ENCODE measurements at regions not wholly inside any gene's neighbourhood (a gene's known extent, or its start where the extent isn't known, plus 50 kb on each side); places are given as distances from the start of the nearest gene placed in this dataset.

DNA sequence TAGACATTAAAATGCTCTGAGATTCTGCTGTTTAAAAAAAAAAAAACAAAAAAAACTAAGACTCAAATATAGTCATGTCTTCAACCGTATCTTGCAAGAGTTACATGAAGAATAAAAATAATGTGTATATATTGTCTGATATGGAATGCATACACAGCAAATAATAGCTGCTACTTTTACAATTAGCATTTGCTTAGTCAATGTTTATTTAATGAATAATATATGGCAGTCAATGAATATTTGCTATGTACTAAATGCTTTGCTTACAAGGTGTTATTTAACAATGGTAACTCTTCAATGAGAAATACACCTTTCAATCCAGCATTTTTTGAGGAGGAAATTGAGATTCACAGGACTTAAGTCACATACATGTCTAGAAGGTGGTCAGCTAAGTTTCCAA, 718.8 kb upstream of the SOX9 start:
- Histone ChIP-seq H3K4me2 (no peak overlapping the region), H3K9me3 (ENCODE audit: low read depth) (no peaks in the 10 kb centered on the region), H3K79me2 (no peaks in the 10 kb centered on the region), H3K9me2 (replicated peaks; ENCODE audit: insufficient read depth) (no peaks in the 10 kb centered on the region), H4K20me1 (ENCODE audit: insufficient read depth, poor library complexity, severe bottlenecking) (no peaks in the 10 kb centered on the region), H3K4me3 (no peak overlapping the region), H2AFZ (no peak overlapping the region), H3K36me3 (replicated peaks; ENCODE audit: insufficient read depth, low read depth) (no peaks in the 10 kb centered on the region), H3K27me3 (no peaks in the 10 kb centered on the region), H3K4me1 (ENCODE audit: insufficient read depth) (peaks cover 11% of the 10 kb centered on the region), H3K27ac (no peak overlapping the region)
- WGBS (ENCODE audit: low lambda C conversion rate, missing lambda C conversion rate): 100% methylated on average over 1 of the region's 1 CpG
- TF ChIP-seq, protein P1, sequence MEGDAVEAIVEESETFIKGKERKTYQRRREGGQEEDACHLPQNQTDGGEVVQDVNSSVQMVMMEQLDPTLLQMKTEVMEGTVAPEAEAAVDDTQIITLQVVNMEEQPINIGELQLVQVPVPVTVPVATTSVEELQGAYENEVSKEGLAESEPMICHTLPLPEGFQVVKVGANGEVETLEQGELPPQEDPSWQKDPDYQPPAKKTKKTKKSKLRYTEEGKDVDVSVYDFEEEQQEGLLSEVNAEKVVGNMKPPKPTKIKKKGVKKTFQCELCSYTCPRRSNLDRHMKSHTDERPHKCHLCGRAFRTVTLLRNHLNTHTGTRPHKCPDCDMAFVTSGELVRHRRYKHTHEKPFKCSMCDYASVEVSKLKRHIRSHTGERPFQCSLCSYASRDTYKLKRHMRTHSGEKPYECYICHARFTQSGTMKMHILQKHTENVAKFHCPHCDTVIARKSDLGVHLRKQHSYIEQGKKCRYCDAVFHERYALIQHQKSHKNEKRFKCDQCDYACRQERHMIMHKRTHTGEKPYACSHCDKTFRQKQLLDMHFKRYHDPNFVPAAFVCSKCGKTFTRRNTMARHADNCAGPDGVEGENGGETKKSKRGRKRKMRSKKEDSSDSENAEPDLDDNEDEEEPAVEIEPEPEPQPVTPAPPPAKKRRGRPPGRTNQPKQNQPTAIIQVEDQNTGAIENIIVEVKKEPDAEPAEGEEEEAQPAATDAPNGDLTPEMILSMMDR (IDR thresholded peaks at IDR 0.05; ENCODE audit: poor library complexity): no peak
- TF ChIP-seq EZH2 (IDR thresholded peaks at IDR 0.05; ENCODE audit: borderline replicate concordance) (no peak), EZH2phosphoT487 (IDR thresholded peaks at IDR 0.05; ENCODE audit: low read depth, severe bottlenecking, unreplicated experiment) (no peak)
- DNase-seq (ENCODE audit: low spot score): no peak

DNA sequence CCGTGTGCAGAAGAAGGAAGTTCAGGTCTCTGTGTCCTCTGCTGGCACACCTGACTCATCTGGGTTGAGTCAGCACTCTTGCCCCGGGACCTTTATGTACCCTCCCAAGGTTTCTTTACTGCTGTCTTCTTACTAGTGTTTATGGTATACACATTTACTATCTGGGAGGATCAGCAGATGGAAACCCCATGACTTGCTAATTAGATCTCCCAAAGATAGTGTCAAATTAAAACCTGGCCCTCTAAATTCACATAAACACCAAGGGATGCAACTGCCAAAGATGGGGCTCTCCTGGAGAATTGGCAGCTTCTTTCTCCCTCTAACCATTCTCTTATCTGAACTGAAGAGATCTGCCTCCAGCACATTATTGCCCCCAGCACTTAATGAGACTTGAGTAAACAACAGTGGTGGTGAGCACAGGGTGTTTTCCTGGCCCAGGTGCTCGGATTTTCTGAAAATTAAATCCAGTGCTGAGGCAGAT, 718.1 kb upstream of the SOX9 start:
- Histone ChIP-seq H3K27ac (peak overlapping the region; percentile 29), H3K4me3 (no peak overlapping the region), H3K9me2 (replicated peaks; ENCODE audit: insufficient read depth) (no peaks in the 10 kb centered on the region), H4K20me1 (ENCODE audit: insufficient read depth, poor library complexity, severe bottlenecking) (no peaks in the 10 kb centered on the region), H2AFZ (no peak overlapping the region), H3K4me2 (peak overlapping the region; percentile 34), H3K27me3 (no peaks in the 10 kb centered on the region), H3K9me3 (ENCODE audit: low read depth) (no peaks in the 10 kb centered on the region), H3K36me3 (replicated peaks; ENCODE audit: insufficient read depth, low read depth) (no peaks in the 10 kb centered on the region), H3K79me2 (no peaks in the 10 kb centered on the region), H3K4me1 (ENCODE audit: insufficient read depth) (peaks cover 11% of the 10 kb centered on the region)
- 43% methylated on average over 3 of the region's 3 CpGs for WGBS (ENCODE audit: low lambda C conversion rate, missing lambda C conversion rate)
- TF ChIP-seq, protein P1 (IDR thresholded peaks at IDR 0.05; ENCODE audit: poor library complexity): no peak
- TF ChIP-seq EZH2phosphoT487 (IDR thresholded peaks at IDR 0.05; ENCODE audit: low read depth, severe bottlenecking, unreplicated experiment): no peak
- TF ChIP-seq EZH2 (IDR thresholded peaks at IDR 0.05; ENCODE audit: borderline replicate concordance): no peak
- peak; percentile 24 for DNase-seq (ENCODE audit: low spot score)

DNA sequence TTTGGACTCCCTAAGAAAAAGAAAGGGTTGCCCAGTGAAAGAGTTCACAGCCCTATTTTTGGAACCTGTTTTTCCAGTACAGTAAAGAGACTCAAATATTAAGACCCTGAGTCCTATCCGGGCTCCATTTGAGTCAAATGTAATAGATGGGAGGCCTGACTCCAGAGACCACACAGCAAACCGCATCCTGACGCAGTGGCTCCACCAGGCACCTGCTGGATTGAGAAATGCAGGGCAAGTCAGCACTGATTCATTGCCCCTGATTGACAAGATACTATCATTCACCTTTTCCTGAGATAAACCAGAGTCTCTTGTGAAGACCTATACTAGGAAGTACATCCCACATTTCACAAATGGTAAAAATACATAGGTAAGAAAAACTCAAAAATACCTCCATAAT, 715.7 kb upstream of the SOX9 start:
- Histone ChIP-seq H3K36me3 (replicated peaks; ENCODE audit: insufficient read depth, low read depth) (no peaks in the 10 kb centered on the region), H3K4me2 (no peak overlapping the region), H2AFZ (no peak overlapping the region), H3K79me2 (no peaks in the 10 kb centered on the region), H4K20me1 (ENCODE audit: insufficient read depth, poor library complexity, severe bottlenecking) (no peaks in the 10 kb centered on the region), H3K9me2 (replicated peaks; ENCODE audit: insufficient read depth) (no peaks in the 10 kb centered on the region), H3K9me3 (ENCODE audit: low read depth) (no peaks in the 10 kb centered on the region), H3K4me3 (no peak overlapping the region), H3K27ac (no peak overlapping the region), H3K27me3 (no peaks in the 10 kb centered on the region), H3K4me1 (ENCODE audit: insufficient read depth) (peaks cover 8% of the 10 kb centered on the region)
- DNase-seq (ENCODE audit: low spot score): no peak
- WGBS (ENCODE audit: low lambda C conversion rate, missing lambda C conversion rate): 84% methylated on average over 3 of the region's 3 CpGs
- TF ChIP-seq EZH2phosphoT487 (IDR thresholded peaks at IDR 0.05; ENCODE audit: low read depth, severe bottlenecking, unreplicated experiment) (no peak), EZH2 (IDR thresholded peaks at IDR 0.05; ENCODE audit: borderline replicate concordance) (no peak)
- TF ChIP-seq, protein P1 (IDR thresholded peaks at IDR 0.05; ENCODE audit: poor library complexity): no peak

DNA sequence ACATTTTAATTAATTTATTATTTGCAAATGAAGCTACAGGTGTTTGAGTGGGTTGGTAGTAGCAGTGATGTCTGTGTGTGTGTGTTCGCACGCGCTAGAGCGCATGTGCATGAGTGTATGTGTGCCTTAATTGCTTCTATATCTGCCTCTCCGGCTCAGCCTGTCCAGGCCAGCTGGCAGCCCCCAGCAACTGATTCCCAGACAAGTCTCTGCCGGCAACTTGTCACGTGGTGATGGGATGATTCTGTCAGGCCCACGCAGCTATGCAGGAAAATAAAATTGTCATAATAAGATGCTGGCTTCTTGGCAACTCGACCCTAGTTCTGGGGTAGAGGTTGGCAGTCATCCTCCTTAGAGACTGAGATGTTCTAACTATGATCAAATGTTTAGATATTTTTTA, 712.8 kb upstream of the SOX9 start:
- no peaks in the 10 kb centered on the region for H3K79me2 ChIP-seq
- no peak overlapping the region for H2AFZ ChIP-seq
- no peak overlapping the region for H3K4me2 ChIP-seq
- H3K4me3 ChIP-seq: no peak overlapping the region
- H3K27me3 ChIP-seq: no peaks in the 10 kb centered on the region
- 75% methylated on average over 9 of the region's 9 CpGs for WGBS (ENCODE audit: low lambda C conversion rate, missing lambda C conversion rate)
- H3K9me2 ChIP-seq (replicated peaks; ENCODE audit: insufficient read depth): no peaks in the 10 kb centered on the region
- TF ChIP-seq EZH2 (IDR thresholded peaks at IDR 0.05; ENCODE audit: borderline replicate concordance) (no peak), EZH2phosphoT487 (IDR thresholded peaks at IDR 0.05; ENCODE audit: low read depth, severe bottlenecking, unreplicated experiment) (no peak)
- TF ChIP-seq, protein P1 (IDR thresholded peaks at IDR 0.05; ENCODE audit: poor library complexity): no peak
- H4K20me1 ChIP-seq (ENCODE audit: insufficient read depth, poor library complexity, severe bottlenecking): no peaks in the 10 kb centered on the region
- H3K9me3 ChIP-seq (ENCODE audit: low read depth): no peaks in the 10 kb centered on the region
- no peak for DNase-seq (ENCODE audit: low spot score)
- H3K36me3 ChIP-seq (replicated peaks; ENCODE audit: insufficient read depth, low read depth): no peaks in the 10 kb centered on the region
- H3K27ac ChIP-seq: no peak overlapping the region
- peaks cover 4% of the 10 kb centered on the region for H3K4me1 ChIP-seq (ENCODE audit: insufficient read depth)

Data from hepatocyte (in vitro differentiated cells).